SK-N-SH treated with all-trans-retinoic acid at 6 μM for 48 hours (cell line): ENCODE measurements at regions not wholly inside any gene's neighbourhood (a gene's known extent, or its start where the extent isn't known, plus 50 kb on each side); places are given as distances from the start of the nearest gene placed in this dataset.

ENCODE experiments used
- ATAC-seq: fragments of 200-7000 bp; cut with Tn5 transposase; 3 replicates; pipeline ENCODE4 v1.9.1; 2020; ENCODE audit warnings: mild to moderate bottlenecking, moderate library complexity
- ARNTL ChIP-seq: fragments of 450-650 bp; formaldehyde crosslinking; IDR thresholded peaks from 2 replicates; pipeline ENCODE4 v1.5.0; 2020; ENCODE audit warnings: low read depth, mild to moderate bottlenecking, moderate library complexity, borderline replicate concordance
- BACH2 ChIP-seq: fragments of 250-450 bp; sonication (Bioruptor Pico); IDR thresholded peaks from 2 replicates; pipeline ENCODE4 v1.9.0; 2021; ENCODE audit warnings: mild to moderate bottlenecking, borderline replicate concordance
- CSDC2 ChIP-seq: fragments of 250-450 bp; sonication (Bioruptor Pico); IDR thresholded peaks from 2 replicates; pipeline ENCODE4 v1.5.0; 2020; ENCODE audit warnings: mild to moderate bottlenecking, moderate library complexity
- ESRRG ChIP-seq: fragments of 250-450 bp; sonication (Bioruptor Pico); IDR thresholded peaks from 2 replicates; pipeline ENCODE4 v1.6.1; 2021; ENCODE audit warnings: mild to moderate bottlenecking
- GLIS3 ChIP-seq: fragments of 250-450 bp; sonication (Bioruptor Pico); IDR thresholded peaks from 2 replicates; pipeline ENCODE4 v1.5.0; 2020; ENCODE audit warnings: mild to moderate bottlenecking, moderate library complexity
- ISL1 ChIP-seq: fragments of 250-450 bp; sonication (Bioruptor Pico); IDR thresholded peaks from 2 replicates; pipeline ENCODE4 v2.1.2; 2022; ENCODE audit warnings: mild to moderate bottlenecking, moderate library complexity
- PPARA ChIP-seq: fragments of 250-450 bp; sonication (Bioruptor Pico); IDR thresholded peaks from 2 replicates; pipeline ENCODE4 v1.5.0; 2020; ENCODE audit warnings: mild to moderate bottlenecking, borderline replicate concordance
- RARB ChIP-seq: fragments of 250-450 bp; sonication (Bioruptor Pico); IDR thresholded peaks from 2 replicates; pipeline ENCODE4 v1.8.0; 2021; ENCODE audit warnings: mild to moderate bottlenecking, moderate library complexity
- SNAI2 ChIP-seq: fragments of 250-450 bp; sonication (Bioruptor Pico); IDR thresholded peaks from 2 replicates; pipeline ENCODE4 v1.5.0; 2020; ENCODE audit warnings: mild to moderate bottlenecking, moderate library complexity
- TCF4 ChIP-seq: fragments of 250-450 bp; sonication (Bioruptor Pico); IDR thresholded peaks from 2 replicates; pipeline ENCODE4 v1.8.0; 2021; ENCODE audit warnings: mild to moderate bottlenecking, moderate library complexity, borderline replicate concordance
- TOX ChIP-seq: fragments of 250-450 bp; sonication (Bioruptor Pico); IDR thresholded peaks from 2 replicates; pipeline ENCODE4 v1.8.0; 2021; ENCODE audit warnings: mild to moderate bottlenecking, moderate library complexity, borderline replicate concordance
- ZFP30 ChIP-seq: fragments of 450-650 bp; formaldehyde crosslinking; IDR thresholded peaks from 2 replicates; pipeline ENCODE4 v1.5.0; 2022; ENCODE audit warnings: mild to moderate bottlenecking, moderate library complexity
- ZNF70 ChIP-seq: fragments of 450-650 bp; formaldehyde crosslinking; IDR thresholded peaks from 2 replicates; pipeline ENCODE4 v1.5.0; 2020; ENCODE audit warnings: mild to moderate bottlenecking, moderate library complexity
- ZNF8 ChIP-seq: fragments of 450-650 bp; formaldehyde crosslinking; IDR thresholded peaks from 2 replicates; pipeline ENCODE4 v1.5.0; 2020; ENCODE audit warnings: mild to moderate bottlenecking, moderate library complexity
- TF ChIP-seq, protein P1 (sequence below): fragments of 250-450 bp; sonication (Bioruptor Pico); IDR thresholded peaks from 2 replicates; pipeline ENCODE4 v1.5.0; 2020; ENCODE audit warnings: mild to moderate bottlenecking, moderate library complexity
- TF ChIP-seq, protein P2 (sequence below): fragments of 250-450 bp; sonication (Bioruptor Pico); IDR thresholded peaks from 2 replicates; pipeline ENCODE4 v1.8.0; 2021; ENCODE audit warnings: low read depth, mild to moderate bottlenecking, moderate library complexity, borderline replicate concordance
- TF ChIP-seq, protein P3 (sequence below): fragments of 250-450 bp; sonication (Bioruptor Pico); IDR thresholded peaks from 2 replicates; pipeline ENCODE4 v1.5.1; 2021; ENCODE audit warnings: mild to moderate bottlenecking, moderate library complexity
- TF ChIP-seq, protein P4 (sequence below): fragments of 250-450 bp; sonication (Bioruptor Pico); IDR thresholded peaks from 2 replicates; pipeline ENCODE4 v1.8.0; 2020; ENCODE audit warnings: mild to moderate bottlenecking, moderate library complexity, borderline replicate concordance
- TF ChIP-seq, protein P5 (sequence below): fragments of 250-450 bp; sonication (Bioruptor Pico); IDR thresholded peaks from 2 replicates; pipeline ENCODE4 v1.5.1; 2020; ENCODE audit warnings: low read depth, mild to moderate bottlenecking, moderate library complexity

DNA sequence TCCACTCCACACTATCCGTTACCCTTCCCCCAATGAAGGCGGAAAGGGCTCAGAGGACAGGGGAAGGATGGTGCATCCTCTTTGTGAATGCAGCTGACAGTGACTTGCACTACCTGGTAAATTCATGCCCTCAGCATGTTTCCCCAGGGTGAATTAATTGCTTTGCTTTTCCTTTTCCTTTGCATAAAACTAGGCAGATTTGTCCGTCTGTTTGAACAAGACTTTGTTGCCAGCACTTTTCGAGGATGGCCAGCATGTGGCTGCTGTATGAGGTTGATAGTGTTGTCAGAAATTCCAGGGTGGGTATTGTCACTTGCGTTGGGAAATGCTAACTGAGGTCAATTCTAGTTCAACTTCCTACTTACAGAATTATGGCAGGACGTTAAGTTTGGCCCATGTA lies 79.0 kb upstream of the RARB start:
- TF ChIP-seq PPARA (no peak), ISL1 (CRISPR knock-in tag) (no peak), ZFP30 (CRISPR knock-in tag) (no peak), GLIS3 (CRISPR knock-in tag) (no peak), ZNF70 (CRISPR knock-in tag) (no peak), RARB (CRISPR knock-in tag) (no peak), ZNF8 (no peak), ESRRG (no peak), SNAI2 (CRISPR knock-in tag) (no peak), TOX (CRISPR knock-in tag) (no peak), CSDC2 (CRISPR knock-in tag) (no peak), BACH2 (CRISPR knock-in tag) (no peak), TCF4 (CRISPR knock-in tag) (no peak), ARNTL (CRISPR knock-in tag) (no peak)
- TF ChIP-seq, protein P1, sequence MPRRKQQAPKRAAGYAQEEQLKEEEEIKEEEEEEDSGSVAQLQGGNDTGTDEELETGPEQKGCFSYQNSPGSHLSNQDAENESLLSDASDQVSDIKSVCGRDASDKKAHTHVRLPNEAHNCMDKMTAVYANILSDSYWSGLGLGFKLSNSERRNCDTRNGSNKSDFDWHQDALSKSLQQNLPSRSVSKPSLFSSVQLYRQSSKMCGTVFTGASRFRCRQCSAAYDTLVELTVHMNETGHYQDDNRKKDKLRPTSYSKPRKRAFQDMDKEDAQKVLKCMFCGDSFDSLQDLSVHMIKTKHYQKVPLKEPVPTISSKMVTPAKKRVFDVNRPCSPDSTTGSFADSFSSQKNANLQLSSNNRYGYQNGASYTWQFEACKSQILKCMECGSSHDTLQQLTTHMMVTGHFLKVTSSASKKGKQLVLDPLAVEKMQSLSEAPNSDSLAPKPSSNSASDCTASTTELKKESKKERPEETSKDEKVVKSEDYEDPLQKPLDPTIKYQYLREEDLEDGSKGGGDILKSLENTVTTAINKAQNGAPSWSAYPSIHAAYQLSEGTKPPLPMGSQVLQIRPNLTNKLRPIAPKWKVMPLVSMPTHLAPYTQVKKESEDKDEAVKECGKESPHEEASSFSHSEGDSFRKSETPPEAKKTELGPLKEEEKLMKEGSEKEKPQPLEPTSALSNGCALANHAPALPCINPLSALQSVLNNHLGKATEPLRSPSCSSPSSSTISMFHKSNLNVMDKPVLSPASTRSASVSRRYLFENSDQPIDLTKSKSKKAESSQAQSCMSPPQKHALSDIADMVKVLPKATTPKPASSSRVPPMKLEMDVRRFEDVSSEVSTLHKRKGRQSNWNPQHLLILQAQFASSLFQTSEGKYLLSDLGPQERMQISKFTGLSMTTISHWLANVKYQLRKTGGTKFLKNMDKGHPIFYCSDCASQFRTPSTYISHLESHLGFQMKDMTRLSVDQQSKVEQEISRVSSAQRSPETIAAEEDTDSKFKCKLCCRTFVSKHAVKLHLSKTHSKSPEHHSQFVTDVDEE (CRISPR knock-in tag), result no peak
- TF ChIP-seq, protein P2, sequence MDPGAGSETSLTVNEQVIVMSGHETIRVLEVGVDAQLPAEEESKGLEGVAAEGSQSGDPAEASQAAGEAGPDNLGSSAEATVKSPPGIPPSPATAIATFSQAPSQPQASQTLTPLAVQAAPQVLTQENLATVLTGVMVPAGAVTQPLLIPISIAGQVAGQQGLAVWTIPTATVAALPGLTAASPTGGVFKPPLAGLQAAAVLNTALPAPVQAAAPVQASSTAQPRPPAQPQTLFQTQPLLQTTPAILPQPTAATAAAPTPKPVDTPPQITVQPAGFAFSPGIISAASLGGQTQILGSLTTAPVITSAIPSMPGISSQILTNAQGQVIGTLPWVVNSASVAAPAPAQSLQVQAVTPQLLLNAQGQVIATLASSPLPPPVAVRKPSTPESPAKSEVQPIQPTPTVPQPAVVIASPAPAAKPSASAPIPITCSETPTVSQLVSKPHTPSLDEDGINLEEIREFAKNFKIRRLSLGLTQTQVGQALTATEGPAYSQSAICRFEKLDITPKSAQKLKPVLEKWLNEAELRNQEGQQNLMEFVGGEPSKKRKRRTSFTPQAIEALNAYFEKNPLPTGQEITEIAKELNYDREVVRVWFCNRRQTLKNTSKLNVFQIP, result no peak
- TF ChIP-seq, protein P3, sequence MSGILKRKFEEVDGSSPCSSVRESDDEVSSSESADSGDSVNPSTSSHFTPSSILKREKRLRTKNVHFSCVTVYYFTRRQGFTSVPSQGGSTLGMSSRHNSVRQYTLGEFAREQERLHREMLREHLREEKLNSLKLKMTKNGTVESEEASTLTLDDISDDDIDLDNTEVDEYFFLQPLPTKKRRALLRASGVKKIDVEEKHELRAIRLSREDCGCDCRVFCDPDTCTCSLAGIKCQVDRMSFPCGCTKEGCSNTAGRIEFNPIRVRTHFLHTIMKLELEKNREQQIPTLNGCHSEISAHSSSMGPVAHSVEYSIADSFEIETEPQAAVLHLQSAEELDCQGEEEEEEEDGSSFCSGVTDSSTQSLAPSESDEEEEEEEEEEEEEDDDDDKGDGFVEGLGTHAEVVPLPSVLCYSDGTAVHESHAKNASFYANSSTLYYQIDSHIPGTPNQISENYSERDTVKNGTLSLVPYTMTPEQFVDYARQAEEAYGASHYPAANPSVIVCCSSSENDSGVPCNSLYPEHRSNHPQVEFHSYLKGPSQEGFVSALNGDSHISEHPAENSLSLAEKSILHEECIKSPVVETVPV (CRISPR knock-in tag), result no peak
- TF ChIP-seq, protein P4, sequence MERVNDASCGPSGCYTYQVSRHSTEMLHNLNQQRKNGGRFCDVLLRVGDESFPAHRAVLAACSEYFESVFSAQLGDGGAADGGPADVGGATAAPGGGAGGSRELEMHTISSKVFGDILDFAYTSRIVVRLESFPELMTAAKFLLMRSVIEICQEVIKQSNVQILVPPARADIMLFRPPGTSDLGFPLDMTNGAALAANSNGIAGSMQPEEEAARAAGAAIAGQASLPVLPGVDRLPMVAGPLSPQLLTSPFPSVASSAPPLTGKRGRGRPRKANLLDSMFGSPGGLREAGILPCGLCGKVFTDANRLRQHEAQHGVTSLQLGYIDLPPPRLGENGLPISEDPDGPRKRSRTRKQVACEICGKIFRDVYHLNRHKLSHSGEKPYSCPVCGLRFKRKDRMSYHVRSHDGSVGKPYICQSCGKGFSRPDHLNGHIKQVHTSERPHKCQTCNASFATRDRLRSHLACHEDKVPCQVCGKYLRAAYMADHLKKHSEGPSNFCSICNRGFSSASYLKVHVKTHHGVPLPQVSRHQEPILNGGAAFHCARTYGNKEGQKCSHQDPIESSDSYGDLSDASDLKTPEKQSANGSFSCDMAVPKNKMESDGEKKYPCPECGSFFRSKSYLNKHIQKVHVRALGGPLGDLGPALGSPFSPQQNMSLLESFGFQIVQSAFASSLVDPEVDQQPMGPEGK (CRISPR knock-in tag), result no peak
- TF ChIP-seq, protein P5, sequence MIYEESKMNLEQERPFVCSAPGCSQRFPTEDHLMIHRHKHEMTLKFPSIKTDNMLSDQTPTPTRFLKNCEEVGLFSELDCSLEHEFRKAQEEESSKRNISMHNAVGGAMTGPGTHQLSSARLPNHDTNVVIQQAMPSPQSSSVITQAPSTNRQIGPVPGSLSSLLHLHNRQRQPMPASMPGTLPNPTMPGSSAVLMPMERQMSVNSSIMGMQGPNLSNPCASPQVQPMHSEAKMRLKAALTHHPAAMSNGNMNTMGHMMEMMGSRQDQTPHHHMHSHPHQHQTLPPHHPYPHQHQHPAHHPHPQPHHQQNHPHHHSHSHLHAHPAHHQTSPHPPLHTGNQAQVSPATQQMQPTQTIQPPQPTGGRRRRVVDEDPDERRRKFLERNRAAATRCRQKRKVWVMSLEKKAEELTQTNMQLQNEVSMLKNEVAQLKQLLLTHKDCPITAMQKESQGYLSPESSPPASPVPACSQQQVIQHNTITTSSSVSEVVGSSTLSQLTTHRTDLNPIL (CRISPR knock-in tag), result no peak
- ATAC-seq, result no peak

DNA sequence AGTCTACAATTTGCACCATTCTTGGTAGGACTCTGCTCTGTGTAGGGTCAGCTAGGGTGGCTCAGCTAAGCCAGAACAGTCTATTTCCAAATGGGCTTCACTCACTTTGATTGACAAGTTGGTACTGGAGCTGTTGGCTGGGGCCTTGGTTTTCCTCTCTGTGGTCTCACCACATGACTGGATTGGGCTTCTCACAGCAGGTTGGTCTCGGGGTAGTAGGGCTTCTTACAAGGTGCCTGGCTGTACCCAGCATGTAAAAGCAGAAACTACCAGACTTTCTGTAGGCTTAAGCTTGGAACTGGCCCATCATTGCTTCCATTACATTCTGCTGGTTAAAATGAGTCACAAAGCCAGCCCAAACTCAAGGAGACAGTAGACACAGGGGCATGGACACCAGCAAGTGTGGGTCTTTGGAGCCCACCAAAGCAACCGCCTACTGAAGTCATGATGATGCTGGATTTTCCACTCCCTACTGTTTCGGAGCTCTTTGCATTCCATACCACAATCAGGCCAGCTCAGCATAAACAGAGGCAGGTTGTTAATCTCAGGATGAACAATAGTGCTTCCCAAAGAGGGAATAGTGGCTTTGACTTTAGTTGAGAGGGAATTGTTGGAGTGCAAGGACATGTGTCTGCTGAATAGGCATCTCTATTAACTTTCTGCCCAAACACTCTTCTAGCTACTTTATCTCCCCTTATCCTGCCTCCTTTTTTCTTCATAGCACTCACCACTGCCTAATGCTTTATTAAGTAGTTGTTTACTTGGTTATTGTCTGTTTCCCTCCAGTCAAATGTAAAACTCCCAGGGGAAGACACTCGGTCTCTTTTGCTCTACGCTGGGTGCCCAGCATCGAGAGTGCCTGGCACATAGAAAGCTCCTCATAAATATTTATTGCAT lies 78.0 kb upstream of the RARB start:
- ATAC-seq, result no peak
- no peak for TF ChIP-seq ESRRG
- TF ChIP-seq, protein P4 (CRISPR knock-in tag), result no peak
- TF ChIP-seq, protein P3 (CRISPR knock-in tag), result no peak
- TF ChIP-seq CSDC2 (CRISPR knock-in tag), result no peak
- TF ChIP-seq, protein P2, result no peak
- TF ChIP-seq ZNF8, result no peak
- TF ChIP-seq ARNTL (CRISPR knock-in tag), result no peak
- TF ChIP-seq, protein P5 (CRISPR knock-in tag), result no peak
